ENCODE measurements at regions not wholly inside any gene's neighbourhood (a gene's known extent, or its start where the extent isn't known, plus 50 kb on each side); places are given as distances from the start of the nearest gene placed in this dataset.

DNA sequence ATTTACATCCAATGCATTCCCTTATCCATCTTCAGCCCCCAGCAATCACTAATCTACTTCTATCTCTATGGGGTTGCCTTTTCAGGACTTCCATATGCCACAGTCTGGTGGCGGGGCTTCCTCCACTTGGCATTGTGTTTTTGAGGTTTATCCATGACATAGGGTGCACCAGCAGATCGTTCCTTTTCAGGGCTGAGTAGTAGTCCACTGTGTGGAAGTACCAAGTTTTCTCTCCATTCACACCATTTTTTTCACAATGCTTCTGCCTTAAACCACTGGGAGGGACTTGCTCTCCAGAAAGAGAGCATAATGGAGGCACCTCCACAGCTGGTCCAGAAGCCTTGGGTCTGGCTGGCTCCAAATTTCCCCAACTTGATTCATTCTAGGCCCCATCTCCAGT lies 144.0 kb upstream of the IQSEC1 start:
- Histone ChIP-seq H3K4me3 (no peak overlapping the region), H4K20me1 (ENCODE audit: control insufficient read depth, insufficient read depth) (no peaks in the 10 kb centered on the region), H3K9ac (ENCODE audit: control insufficient read depth, insufficient read depth, low read length) (no peak overlapping the region), H3K36me3 (ENCODE audit: control insufficient read depth in 2 of 2, insufficient read depth in 2 of 2, low read length in 1 of 2) (no peaks in the 10 kb centered on the region), H3K27me3 (replicated peaks in 1 of 2; ENCODE audit: control insufficient read depth in 2 of 2, insufficient read depth in 2 of 2, low read length in 1 of 2) (peaks cover 2 to 7% of the 10 kb centered on the region in 2 experiments; a peak in 3 of 4 replicates), H3K4me1 (ENCODE audit: control insufficient read depth, insufficient read depth, low read length) (no peaks in the 10 kb centered on the region), H3K79me2 (ENCODE audit: control insufficient read depth, insufficient read depth, low read length) (no peaks in the 10 kb centered on the region), H2AFZ (ENCODE audit: control insufficient read depth, low read depth, low read length) (no peak overlapping the region), H3K9me3 (replicated peaks; ENCODE audit: control insufficient read depth, insufficient read depth, low read length) (no peaks in the 10 kb centered on the region), H3K4me2 (ENCODE audit: control insufficient read depth, insufficient read depth) (no peak overlapping the region), H3K27ac (ENCODE audit: control insufficient read depth, insufficient read depth) (no peak overlapping the region)
- ChIA-PET CTCF (no interaction called here), RAD21 (ENCODE audit: unreplicated experiment) (no interaction called here), POLR2A (no interaction called here), SMC1A (ENCODE audit: uncharacterized antibody, unreplicated experiment) (no interaction called here)
- FAIRE-seq (no peak), ATAC-seq (no peak), DNase-seq (ENCODE audit: low read depth, low spot score) (no peak)
- WGBS (ENCODE audit: insufficient coverage, insufficient replicate concordance, low lambda C conversion rate, missing lambda C conversion rate), result 7% methylated on average over 2 of the region's 2 CpGs
- in situ Hi-C loops (cut with MboI), result no loop called here
- intact Hi-C loops (cut with micrococcal nuclease; ENCODE audit: unreplicated experiment), result no loop called here
- BruUV-seq (replicated peaks), result no TSS peak
- TF ChIP-seq, protein P1, sequence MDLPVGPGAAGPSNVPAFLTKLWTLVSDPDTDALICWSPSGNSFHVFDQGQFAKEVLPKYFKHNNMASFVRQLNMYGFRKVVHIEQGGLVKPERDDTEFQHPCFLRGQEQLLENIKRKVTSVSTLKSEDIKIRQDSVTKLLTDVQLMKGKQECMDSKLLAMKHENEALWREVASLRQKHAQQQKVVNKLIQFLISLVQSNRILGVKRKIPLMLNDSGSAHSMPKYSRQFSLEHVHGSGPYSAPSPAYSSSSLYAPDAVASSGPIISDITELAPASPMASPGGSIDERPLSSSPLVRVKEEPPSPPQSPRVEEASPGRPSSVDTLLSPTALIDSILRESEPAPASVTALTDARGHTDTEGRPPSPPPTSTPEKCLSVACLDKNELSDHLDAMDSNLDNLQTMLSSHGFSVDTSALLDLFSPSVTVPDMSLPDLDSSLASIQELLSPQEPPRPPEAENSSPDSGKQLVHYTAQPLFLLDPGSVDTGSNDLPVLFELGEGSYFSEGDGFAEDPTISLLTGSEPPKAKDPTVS (IDR thresholded peaks at IDR 0.05; ENCODE audit: low read depth, low read length), result no peak
- TF ChIP-seq CHD2 (IDR thresholded peaks at IDR 0.05; ENCODE audit: borderline replicate concordance, low read depth, low read length) (no peak), TCF12 (IDR thresholded peaks at IDR 0.05; ENCODE audit: low read depth, low read length) (no peak), SMARCA5 (IDR thresholded peaks at IDR 0.05) (no peak), SMC3 (IDR thresholded peaks at IDR 0.05; ENCODE audit: borderline replicate concordance, low read length) (no peak), KLF5 (IDR thresholded peaks at IDR 0.05; ENCODE audit: partially characterized antibody) (no peak), POLR2A (IDR thresholded peaks at IDR 0.05; ENCODE audit: low read depth, low read length) (no peak), FOXK2 (IDR thresholded peaks at IDR 0.05) (no peak), DPF2 (IDR thresholded peaks at IDR 0.05) (no peak), NRF1 (conservative IDR thresholded peaks at IDR 0.05; ENCODE audit: low read depth, low read length) (no peak), RUNX3 (IDR thresholded peaks at IDR 0.05; ENCODE audit: low read length) (no peak), MTA2 (IDR thresholded peaks at IDR 0.05; ENCODE audit: low read depth) (no peak), STAT1 (conservative IDR thresholded peaks at IDR 0.05) (no peak)
- TF ChIP-seq, protein P2, sequence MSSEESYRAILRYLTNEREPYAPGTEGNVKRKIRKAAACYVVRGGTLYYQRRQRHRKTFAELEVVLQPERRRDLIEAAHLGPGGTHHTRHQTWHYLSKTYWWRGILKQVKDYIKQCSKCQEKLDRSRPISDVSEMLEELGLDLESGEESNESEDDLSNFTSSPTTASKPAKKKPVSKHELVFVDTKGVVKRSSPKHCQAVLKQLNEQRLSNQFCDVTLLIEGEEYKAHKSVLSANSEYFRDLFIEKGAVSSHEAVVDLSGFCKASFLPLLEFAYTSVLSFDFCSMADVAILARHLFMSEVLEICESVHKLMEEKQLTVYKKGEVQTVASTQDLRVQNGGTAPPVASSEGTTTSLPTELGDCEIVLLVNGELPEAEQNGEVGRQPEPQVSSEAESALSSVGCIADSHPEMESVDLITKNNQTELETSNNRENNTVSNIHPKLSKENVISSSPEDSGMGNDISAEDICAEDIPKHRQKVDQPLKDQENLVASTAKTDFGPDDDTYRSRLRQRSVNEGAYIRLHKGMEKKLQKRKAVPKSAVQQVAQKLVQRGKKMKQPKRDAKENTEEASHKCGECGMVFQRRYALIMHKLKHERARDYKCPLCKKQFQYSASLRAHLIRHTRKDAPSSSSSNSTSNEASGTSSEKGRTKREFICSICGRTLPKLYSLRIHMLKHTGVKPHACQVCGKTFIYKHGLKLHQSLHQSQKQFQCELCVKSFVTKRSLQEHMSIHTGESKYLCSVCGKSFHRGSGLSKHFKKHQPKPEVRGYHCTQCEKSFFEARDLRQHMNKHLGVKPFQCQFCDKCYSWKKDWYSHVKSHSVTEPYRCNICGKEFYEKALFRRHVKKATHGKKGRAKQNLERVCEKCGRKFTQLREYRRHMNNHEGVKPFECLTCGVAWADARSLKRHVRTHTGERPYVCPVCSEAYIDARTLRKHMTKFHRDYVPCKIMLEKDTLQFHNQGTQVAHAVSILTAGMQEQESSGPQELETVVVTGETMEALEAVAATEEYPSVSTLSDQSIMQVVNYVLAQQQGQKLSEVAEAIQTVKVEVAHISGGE (CRISPR knock-in tag; IDR thresholded peaks at IDR 0.05), result no peak
- TF ChIP-seq, protein P3, sequence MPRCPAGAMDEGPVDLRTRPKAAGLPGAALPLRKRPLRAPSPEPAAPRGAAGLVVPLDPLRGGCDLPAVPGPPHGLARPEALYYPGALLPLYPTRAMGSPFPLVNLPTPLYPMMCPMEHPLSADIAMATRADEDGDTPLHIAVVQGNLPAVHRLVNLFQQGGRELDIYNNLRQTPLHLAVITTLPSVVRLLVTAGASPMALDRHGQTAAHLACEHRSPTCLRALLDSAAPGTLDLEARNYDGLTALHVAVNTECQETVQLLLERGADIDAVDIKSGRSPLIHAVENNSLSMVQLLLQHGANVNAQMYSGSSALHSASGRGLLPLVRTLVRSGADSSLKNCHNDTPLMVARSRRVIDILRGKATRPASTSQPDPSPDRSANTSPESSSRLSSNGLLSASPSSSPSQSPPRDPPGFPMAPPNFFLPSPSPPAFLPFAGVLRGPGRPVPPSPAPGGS (IDR thresholded peaks at IDR 0.05; ENCODE audit: borderline replicate concordance, insufficient read depth, low read depth, low read length, poor library complexity, severe bottlenecking), result no peak
- TF ChIP-seq, protein P4, sequence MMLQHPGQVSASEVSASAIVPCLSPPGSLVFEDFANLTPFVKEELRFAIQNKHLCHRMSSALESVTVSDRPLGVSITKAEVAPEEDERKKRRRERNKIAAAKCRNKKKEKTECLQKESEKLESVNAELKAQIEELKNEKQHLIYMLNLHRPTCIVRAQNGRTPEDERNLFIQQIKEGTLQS (IDR thresholded peaks at IDR 0.05; ENCODE audit: borderline replicate concordance, extremely low read depth, low read depth, low read length), result no peak
- TF ChIP-seq, protein P5, sequence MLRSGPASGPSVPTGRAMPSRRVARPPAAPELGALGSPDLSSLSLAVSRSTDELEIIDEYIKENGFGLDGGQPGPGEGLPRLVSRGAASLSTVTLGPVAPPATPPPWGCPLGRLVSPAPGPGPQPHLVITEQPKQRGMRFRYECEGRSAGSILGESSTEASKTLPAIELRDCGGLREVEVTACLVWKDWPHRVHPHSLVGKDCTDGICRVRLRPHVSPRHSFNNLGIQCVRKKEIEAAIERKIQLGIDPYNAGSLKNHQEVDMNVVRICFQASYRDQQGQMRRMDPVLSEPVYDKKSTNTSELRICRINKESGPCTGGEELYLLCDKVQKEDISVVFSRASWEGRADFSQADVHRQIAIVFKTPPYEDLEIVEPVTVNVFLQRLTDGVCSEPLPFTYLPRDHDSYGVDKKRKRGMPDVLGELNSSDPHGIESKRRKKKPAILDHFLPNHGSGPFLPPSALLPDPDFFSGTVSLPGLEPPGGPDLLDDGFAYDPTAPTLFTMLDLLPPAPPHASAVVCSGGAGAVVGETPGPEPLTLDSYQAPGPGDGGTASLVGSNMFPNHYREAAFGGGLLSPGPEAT (IDR thresholded peaks at IDR 0.05; ENCODE audit: low read depth), result no peak
- TF ChIP-seq, protein P6, sequence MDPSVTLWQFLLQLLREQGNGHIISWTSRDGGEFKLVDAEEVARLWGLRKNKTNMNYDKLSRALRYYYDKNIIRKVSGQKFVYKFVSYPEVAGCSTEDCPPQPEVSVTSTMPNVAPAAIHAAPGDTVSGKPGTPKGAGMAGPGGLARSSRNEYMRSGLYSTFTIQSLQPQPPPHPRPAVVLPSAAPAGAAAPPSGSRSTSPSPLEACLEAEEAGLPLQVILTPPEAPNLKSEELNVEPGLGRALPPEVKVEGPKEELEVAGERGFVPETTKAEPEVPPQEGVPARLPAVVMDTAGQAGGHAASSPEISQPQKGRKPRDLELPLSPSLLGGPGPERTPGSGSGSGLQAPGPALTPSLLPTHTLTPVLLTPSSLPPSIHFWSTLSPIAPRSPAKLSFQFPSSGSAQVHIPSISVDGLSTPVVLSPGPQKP (IDR thresholded peaks at IDR 0.05; ENCODE audit: low read depth, low read length), result no peak
